Upper lobe of left lung (tissue), 6 donors: ENCODE measurements at regions not wholly inside any gene's neighbourhood (a gene's known extent, or its start where the extent isn't known, plus 50 kb on each side); places are given as distances from the start of the nearest gene placed in this dataset.

Source experiments
- ATAC-seq, 2 donors: fragments of 200-7000 bp; cut with Tn5 transposase; one replicate each; pipeline ENCODE4 v1.9.1; 2022; ENCODE audit warnings: mild to moderate bottlenecking in 2 of 2, moderate library complexity in 2 of 2; ENCODE audit not compliant: low FRiP score in 2 of 2
- DNase-seq, 2 donors: peaks; one replicate each; pipeline ENCODE4 v3.0.0-alpha.2; 2019 to 2020
- H3K27ac ChIP-seq, 4 donors: fragments of 200-600 bp; sonication (generic); one replicate each; pipeline ENCODE4 v1.5.1; 2016 to 2019
- H3K27me3 ChIP-seq, 4 donors: fragments of 200-600 bp; sonication (generic); one replicate each; pipeline ENCODE4 v1.5.1; 2017 to 2019
- H3K36me3 ChIP-seq, 4 donors: fragments of 200-600 bp; sonication (generic); one replicate each; pipeline ENCODE4 v1.5.1; 2016 to 2019
- H3K4me1 ChIP-seq, 4 donors: fragments of 200-600 bp; sonication (generic); one replicate each; pipeline ENCODE4 v1.5.1; 2018 to 2019
- H3K4me3 ChIP-seq, 4 donors: fragments of 200-600 bp; sonication (generic); one replicate each; pipeline ENCODE4 v1.5.1; 2017 to 2019; ENCODE audit warnings: mild to moderate bottlenecking in 2 of 4, moderate library complexity in 1 of 4
- H3K9me3 ChIP-seq, 4 donors: fragments of 200-600 bp; sonication (generic); one replicate each; pipeline ENCODE4 v1.5.1; 2018 to 2019
- EP300 ChIP-seq, 4 donors: sonication (generic); formaldehyde crosslinking; IDR thresholded peaks; one replicate each; pipeline ENCODE4 v1.5.1; 2017; ENCODE audit warnings: antibody characterized with exemption in 4 of 4, control low read depth in 2 of 4
- POLR2A ChIP-seq, 4 donors: fragments of 450-650 bp; IDR thresholded peaks; one replicate each; pipeline ENCODE4 v1.5.1; 2016 to 2017; ENCODE audit warnings: antibody characterized with exemption in 4 of 4, mild to moderate bottlenecking in 2 of 4
- POLR2AphosphoS5 ChIP-seq, 2 donors: sonication (generic); formaldehyde crosslinking; IDR thresholded peaks; one replicate each; pipeline ENCODE4 v1.5.1; 2017; ENCODE audit warnings: antibody characterized with exemption in 2 of 2
- WGBS, 2 donors: methylation state at CpG; one replicate each; pipeline ENCODE4 v1.1.5; 2017 to 2018; 5-methylcytosine and 5-hydroxymethylcytosine counted together
- TF ChIP-seq, protein P1 (sequence below), 6 experiments: fragments of 450-650 bp in 4 of 6; fragments of 200-600 bp in 2 of 6; sonication (generic) in 2 of 6; IDR thresholded peaks; one replicate each; pipeline ENCODE4 v1.5.1; 2016 to 2019; ENCODE audit warnings: antibody characterized with exemption in 6 of 6
- donor health status: DM: no; HTN: no; CAD: no; lungs with moderate emphysema.
- donor health status: DM: no; HTN: yes; CAD: no; lungs with severe emphysema.

DNA sequence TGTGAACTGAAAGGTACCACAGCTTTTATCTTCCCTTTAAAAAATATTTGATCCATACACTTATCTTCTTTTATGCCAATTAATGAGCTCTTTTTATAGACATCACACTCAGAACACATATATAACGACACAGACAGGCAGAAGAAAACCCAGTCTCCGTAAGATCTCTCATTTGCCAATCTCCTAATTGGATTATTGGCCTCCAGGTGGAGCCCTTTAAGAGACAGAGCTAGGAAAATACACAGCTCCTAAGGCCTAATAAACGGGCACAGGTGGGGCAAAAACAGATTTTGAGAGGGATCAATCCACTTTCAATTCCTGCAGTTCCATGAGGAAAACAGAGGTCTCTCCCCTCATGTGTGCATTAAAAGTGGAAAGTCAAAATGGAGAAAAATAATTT, 1495.4 kb downstream of the RPA4 start:
- no peak for DNase-seq
- TF ChIP-seq EP300 (IDR thresholded peaks at IDR 0.05) (no peak), POLR2A (IDR thresholded peaks at IDR 0.05) (no peak), POLR2AphosphoS5 (IDR thresholded peaks at IDR 0.05) (no peak)
- TF ChIP-seq, protein P1, sequence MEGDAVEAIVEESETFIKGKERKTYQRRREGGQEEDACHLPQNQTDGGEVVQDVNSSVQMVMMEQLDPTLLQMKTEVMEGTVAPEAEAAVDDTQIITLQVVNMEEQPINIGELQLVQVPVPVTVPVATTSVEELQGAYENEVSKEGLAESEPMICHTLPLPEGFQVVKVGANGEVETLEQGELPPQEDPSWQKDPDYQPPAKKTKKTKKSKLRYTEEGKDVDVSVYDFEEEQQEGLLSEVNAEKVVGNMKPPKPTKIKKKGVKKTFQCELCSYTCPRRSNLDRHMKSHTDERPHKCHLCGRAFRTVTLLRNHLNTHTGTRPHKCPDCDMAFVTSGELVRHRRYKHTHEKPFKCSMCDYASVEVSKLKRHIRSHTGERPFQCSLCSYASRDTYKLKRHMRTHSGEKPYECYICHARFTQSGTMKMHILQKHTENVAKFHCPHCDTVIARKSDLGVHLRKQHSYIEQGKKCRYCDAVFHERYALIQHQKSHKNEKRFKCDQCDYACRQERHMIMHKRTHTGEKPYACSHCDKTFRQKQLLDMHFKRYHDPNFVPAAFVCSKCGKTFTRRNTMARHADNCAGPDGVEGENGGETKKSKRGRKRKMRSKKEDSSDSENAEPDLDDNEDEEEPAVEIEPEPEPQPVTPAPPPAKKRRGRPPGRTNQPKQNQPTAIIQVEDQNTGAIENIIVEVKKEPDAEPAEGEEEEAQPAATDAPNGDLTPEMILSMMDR (IDR thresholded peaks at IDR 0.05): no peak
- H3K4me3 ChIP-seq: no peak overlapping the region
- peaks cover 0 to 21% (median 2%) of the 10 kb centered on the region in 4 donors for H3K9me3 ChIP-seq
- no peaks in the 10 kb centered on the region for H3K36me3 ChIP-seq
- H3K4me1 ChIP-seq: no peaks in the 10 kb centered on the region
- H3K27me3 ChIP-seq: no peaks in the 10 kb centered on the region
- WGBS, 2 donors: 78 to 80% methylated on average over 3 of the region's 3 CpGs
- ATAC-seq: no peak
- H3K27ac ChIP-seq: no peak overlapping the region

DNA sequence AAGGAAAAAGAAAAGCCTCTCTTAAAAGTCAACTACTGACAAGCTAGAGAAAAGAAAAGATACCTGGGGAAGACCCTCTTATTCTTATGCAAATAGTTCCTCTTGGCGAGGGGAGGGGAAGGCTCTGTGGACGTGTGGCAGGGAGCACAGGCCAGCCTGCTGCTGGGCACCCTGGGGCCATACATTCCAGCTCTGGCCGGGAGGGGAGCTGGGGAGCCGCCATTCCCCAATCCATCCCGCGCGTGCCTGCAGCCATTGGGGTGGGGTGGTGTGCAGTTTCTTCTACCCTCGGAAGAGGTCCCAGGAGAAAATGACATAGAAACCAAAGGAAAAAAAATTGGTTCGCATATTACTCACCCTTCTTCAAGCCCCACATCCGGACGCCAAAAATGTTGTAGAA, 1496.4 kb downstream of the RPA4 start:
- Histone ChIP-seq H3K9me3 (peaks cover 0 to 21% (median 2%) of the 10 kb centered on the region in 4 donors), H3K27me3 (no peaks in the 10 kb centered on the region), H3K4me1 (no peaks in the 10 kb centered on the region), H3K36me3 (no peaks in the 10 kb centered on the region), H3K27ac (no peak overlapping the region), H3K4me3 (no peak overlapping the region)
- DNase-seq (no peak), ATAC-seq (no peak)
- no peak for TF ChIP-seq POLR2AphosphoS5 (IDR thresholded peaks at IDR 0.05)
- TF ChIP-seq, protein P1 (IDR thresholded peaks at IDR 0.05): no peak
- TF ChIP-seq POLR2A (IDR thresholded peaks at IDR 0.05): no peak
- no peak for TF ChIP-seq EP300 (IDR thresholded peaks at IDR 0.05)
- WGBS, 2 donors: 82 to 90% methylated on average over 10 to 11 of the region's 11 CpGs

DNA sequence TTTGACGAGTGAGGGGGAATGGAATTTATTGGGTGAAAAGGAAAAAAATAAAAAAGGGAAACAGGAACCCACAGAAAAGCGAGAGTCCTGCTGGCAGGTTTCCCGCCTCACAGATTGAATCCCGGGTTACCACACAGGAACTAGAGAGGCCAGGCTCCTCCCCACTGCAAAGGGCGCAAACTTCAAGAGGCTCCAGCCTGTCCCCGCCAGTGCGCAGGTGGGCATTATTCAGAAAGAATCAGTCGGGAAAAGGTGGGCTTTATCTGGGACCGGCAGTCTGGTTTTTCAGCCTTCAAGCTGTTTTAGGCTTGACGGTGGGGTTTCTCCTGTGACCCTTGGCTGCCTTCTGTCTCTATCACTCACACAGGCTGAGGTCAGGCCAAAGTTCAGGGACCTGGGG, 1496.8 kb downstream of the RPA4 start:
- H3K4me1 ChIP-seq: no peaks in the 10 kb centered on the region
- 75 to 79% methylated on average over 7 to 10 of the region's 10 CpGs for WGBS, 2 donors
- no peak for ATAC-seq
- no peak overlapping the region for H3K27ac ChIP-seq
- no peak for DNase-seq
- TF ChIP-seq POLR2AphosphoS5 (IDR thresholded peaks at IDR 0.05) (no peak), EP300 (IDR thresholded peaks at IDR 0.05) (no peak), POLR2A (IDR thresholded peaks at IDR 0.05) (no peak)
- TF ChIP-seq, protein P1 (IDR thresholded peaks at IDR 0.05): no peak
- no peaks in the 10 kb centered on the region for H3K27me3 ChIP-seq
- H3K4me3 ChIP-seq: no peak overlapping the region
- H3K9me3 ChIP-seq: peaks cover 0 to 21% (median 2%) of the 10 kb centered on the region in 4 donors
- H3K36me3 ChIP-seq: no peaks in the 10 kb centered on the region

DNA sequence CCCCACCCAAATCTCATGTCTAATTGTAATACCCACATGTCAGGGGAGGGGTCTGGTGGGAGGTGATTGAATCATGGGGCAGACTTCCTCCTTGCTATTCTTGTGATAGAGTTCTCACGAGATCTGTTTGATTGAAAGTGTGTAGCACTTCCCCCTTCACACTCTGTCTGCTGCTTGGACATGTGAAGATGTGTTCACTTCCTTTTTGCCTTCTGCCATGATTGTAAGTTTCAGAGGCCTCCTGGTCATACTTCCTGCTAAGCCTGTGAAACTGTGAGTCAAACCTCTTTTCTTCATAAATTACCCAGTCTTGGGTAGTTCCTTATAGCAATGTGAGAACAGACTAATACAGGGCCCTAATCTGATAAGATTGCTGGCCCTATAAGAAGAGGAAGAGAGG, 1514.8 kb downstream of the RPA4 start:
- no peak for DNase-seq
- H3K4me1 ChIP-seq: no peaks in the 10 kb centered on the region
- 25 to 29% methylated on average over 1 of the region's 1 CpG for WGBS, 2 donors
- no peaks in the 10 kb centered on the region for H3K9me3 ChIP-seq
- H3K4me3 ChIP-seq: no peak overlapping the region
- H3K27ac ChIP-seq: no peak overlapping the region
- ATAC-seq: no peak
- H3K27me3 ChIP-seq: no peaks in the 10 kb centered on the region
- TF ChIP-seq, protein P1 (IDR thresholded peaks at IDR 0.05): no peak
- TF ChIP-seq POLR2A (IDR thresholded peaks at IDR 0.05): no peak
- TF ChIP-seq EP300 (IDR thresholded peaks at IDR 0.05): no peak
- no peaks in the 10 kb centered on the region for H3K36me3 ChIP-seq

DNA sequence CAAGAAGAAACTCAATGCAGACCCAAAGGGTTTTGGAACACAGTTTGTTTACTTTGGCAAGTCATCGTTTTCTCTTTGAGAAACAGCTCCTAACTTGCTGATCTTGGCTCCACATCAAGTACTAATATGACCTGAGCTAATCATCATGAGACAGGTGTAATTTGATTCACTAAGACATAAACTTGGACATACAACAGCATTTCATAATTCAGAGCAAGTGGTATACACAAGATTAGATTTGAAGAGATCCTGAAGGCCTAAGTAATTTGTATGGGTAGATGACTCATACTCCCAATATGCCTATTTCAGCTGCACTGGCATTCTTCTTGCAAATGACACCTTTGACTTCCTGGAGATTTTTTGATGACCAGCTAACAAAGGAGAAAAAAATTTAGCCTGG, 1521.7 kb downstream of the RPA4 start:
- H3K4me1 ChIP-seq: no peaks in the 10 kb centered on the region
- WGBS, 2 donors: 36% methylated on average over 1 of the region's 1 CpG; no CpG with 5 or more reads in 1 of the 2 donors
- DNase-seq (no peak), ATAC-seq (no peak)
- no peak for TF ChIP-seq POLR2A (IDR thresholded peaks at IDR 0.05)
- no peak for TF ChIP-seq POLR2AphosphoS5 (IDR thresholded peaks at IDR 0.05)
- TF ChIP-seq, protein P1 (IDR thresholded peaks at IDR 0.05): no peak
- no peak for TF ChIP-seq EP300 (IDR thresholded peaks at IDR 0.05)
- no peaks in the 10 kb centered on the region for H3K36me3 ChIP-seq
- H3K27me3 ChIP-seq: no peaks in the 10 kb centered on the region
- H3K9me3 ChIP-seq: no peaks in the 10 kb centered on the region
- no peak overlapping the region for H3K4me3 ChIP-seq
- H3K27ac ChIP-seq: no peak overlapping the region
